HG02588 (cell line): ENCODE measurements at regions not wholly inside any gene's neighbourhood (a gene's known extent, or its start where the extent isn't known, plus 50 kb on each side); places are given as distances from the start of the nearest gene placed in this dataset.
"Not testable (repeated sequence)": the region's sequence is repeated elsewhere in the genome, so short reads cannot be mapped to it uniquely, and the experiment has no call there.

Experiments
- ATAC-seq: cut with Tn5 transposase; IDR thresholded peaks from one replicate; pipeline ENCODE4 v1.9.1; 2021; ENCODE audit warnings: mild to moderate bottlenecking, moderate library complexity; ENCODE audit not compliant: unreplicated experiment

DNA sequence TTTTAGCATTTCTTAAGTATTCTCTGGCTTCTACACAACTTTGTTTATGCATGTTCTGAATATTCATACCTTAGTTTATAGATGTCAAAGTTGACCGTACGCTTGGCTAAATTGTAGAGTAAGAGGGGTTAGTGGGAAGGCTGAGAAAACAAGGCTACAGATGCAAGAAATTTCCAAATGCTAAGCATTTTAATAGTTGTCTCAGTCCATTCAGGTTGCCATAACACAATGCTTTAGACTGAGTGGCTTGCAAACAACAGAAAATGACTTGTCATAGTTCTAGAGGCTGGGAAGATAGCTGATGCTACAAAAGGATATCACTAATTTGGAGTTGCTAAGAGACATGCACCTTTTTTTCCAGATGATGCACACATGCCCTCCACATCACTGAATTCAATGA is 53.0 kb upstream of the C1QTNF3 start:
- ATAC-seq = not testable (repeated sequence)

DNA sequence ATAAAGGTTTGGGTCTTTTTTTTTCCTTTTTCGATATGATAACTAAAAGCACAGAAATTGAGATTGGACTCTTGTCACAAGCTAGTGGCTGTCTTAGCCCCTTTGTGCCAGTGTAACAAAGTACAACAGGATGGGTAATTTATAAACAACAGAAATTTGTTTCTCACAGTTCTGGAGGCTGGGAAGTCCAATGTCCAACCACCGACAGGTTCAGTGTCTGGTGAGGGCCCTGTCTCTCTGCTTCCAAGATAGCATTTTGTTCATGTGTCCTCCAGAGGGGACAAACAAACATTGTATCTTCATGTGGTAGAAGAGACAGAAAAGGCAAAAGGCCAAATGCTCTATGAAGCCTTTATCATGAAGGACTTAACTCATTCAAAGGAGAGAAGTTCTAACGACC is 56.9 kb upstream of the C1QTNF3 start:
- not testable (repeated sequence) for ATAC-seq

DNA sequence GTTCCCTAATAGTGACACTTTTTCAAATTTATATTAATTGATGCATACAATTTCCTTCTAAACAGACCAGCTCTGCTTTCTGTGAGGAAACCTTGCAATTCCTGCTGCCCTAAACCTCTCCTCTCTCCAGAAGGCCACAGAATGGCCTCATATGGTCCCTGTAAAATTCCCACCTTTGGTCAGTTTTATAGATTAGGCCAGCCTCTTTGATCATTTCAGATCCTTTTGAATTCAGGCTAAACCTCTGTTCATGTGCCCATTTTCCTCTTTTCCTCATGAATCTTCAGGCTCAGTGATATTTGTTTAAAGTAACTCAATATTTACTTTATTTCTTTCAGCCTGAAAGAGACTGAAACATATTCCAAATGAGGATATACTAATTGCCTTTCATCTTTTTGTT is 58.6 kb upstream of the C1QTNF3 start:
- ATAC-seq = not testable (repeated sequence)

DNA sequence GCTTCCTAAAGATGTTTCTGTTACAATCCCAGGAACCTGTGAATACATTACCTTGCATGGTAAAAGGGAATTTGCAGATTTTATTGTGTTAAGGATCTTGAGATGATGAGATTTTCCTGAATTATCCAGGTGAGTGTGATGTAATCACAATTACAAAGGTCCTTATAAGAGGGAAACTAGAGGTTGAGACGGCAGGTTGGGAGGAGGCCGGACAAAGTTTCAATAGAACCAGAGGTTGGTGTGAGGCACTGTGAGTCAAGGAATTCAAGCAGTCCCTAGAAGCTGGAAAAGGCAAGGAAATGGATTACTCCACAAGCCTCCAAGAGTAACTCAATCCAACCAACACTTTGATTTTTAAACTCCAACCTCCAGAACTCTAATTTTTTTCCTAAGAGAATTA is 65.9 kb upstream of the C1QTNF3 start:
- ATAC-seq = not testable (repeated sequence)

DNA sequence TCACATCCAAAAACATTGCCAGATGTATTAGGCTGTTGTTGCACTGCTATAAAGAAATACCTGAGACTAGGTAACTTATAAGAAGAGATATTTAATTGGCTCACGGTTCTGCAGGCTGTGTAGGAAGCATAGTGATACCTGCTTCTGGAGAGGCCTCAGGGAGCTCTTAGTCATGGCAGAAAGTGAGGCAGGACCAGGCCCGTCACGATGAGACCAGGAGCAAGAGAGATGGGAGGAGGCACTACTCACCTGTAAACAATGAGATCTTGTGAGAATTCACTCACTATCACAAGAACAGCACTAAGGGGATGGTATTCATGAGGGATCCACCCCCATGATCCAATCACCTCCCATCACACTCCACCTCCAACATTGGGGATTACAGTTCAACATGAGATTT is 81.3 kb upstream of the C1QTNF3 start:
- not testable (repeated sequence) for ATAC-seq

DNA sequence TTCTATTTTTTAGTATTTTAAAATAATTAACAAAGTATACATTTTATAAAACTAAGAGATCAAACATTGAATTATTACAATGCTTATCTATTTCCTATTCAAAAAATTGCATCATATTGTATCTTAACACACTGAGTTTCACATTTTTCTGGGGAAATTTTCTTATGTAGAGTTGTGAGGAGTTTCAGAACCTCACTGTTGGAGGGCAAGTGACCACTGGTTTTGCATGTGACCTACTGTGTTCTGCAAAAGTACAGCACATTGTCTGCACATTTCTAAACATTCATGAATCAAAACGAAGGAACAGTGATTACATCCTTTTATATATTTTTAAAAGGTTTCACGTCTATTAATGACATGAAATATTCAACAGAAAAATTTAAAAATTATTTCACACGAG is 82.3 kb upstream of the C1QTNF3 start:
- ATAC-seq = peak; percentile 95

DNA sequence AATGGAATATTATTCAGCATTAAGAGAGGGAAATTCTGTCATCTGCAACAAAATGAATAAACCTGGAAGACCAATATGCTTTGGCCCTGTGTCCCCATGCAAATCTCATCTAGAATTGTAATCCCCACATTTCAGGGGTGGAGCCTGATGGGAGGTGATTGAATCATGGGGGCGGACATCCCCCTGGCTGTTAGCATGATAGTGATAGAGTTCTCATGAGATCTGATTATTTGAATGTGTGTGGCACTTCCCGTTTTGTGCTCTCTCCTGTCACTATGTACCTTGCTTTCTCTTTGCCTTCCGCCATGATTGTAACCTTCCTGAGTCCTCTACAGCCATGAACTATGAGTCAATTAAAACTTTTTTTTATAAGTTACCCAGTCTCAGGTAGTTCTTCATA is 83.7 kb upstream of the C1QTNF3 start:
- ATAC-seq = not testable (repeated sequence)

DNA sequence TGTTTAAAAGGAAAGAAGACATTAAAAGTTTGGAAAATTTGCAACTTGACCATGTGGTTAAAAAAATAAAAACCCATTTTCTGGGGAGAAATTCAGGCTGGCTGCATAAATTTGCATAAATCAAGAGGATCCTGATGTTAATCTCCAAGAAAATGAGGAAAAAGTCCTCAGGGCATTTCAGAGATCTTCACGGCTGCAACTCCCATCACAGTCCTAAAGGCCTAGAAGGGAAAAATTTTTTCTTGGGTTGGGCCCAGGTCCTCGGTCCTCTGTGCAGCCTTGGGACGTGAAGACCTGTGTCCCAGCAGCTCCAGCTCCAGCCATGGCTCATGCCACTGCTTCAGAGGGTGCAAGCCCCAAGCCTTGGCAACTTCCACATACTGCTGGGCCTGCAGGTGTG is 84.8 kb upstream of the C1QTNF3 start:
- not testable (repeated sequence) for ATAC-seq

DNA sequence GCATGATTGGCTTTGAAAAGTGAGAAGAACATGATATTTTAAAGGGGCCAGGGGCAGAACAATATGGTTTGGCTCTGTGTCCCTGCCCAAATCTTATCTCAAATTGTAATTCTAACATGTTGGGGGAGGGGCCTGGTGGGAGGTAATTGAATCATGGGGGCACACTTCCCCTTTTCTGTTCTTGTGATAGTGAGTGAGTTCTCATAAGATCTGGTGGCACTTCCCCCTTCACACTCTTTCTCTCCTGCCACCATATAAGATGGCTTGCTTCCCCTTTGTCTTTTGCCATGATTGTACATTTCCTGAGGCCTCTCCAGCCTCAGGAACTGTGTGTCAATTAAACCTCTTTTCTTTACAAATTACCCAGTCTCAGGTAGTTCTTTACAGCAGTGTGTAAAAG is 85.9 kb upstream of the C1QTNF3 start:
- ATAC-seq = not testable (repeated sequence)

DNA sequence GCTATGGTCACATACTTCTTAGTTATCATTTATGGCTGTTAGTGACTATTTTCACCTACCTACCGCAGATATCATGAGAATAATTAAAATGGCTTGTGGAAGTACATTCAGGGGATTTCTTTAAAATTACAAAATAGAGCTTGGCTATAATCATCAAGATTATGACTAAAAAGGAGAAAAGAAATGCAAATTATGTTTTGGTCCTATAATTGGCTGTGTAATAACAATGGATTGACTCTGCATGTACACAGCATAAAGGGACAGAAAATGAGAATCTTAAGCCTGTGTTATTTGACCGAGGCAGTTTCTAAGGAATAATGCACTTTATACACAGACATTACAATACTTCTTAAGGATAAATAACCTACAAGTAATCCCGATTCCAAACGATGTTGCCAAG is 112.0 kb upstream of the C1QTNF3 start:
- not testable (repeated sequence) for ATAC-seq

DNA sequence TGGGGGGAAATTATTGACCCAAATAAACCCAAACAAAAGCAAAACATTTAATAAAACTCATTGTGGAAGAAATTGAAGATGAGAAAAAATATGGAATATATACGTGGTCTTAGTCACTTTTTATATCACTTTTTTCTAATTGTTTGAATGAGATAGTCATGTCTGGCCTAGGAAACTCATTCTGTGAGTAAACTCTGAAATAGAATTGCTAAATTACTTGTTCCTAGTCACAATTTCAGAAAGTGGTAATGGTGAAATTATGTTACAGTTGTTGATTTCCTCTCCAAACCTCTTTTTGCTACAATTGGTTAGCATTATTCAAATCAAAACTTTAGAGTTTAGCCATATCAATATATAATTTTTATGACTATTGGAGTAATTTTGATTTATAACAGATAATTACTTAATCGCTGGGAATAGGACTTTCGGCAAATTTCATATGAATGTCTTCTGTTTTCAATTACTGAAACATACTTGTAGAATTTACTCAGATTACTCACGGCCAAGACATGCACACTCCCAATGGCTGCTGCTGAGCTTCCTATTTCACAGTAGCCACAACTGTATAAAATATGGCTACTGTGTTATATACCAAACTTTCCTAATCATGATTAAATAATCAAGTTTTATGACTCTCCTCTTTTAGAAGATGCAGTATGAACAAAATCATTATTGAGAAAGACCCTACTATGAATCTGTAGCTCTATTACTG is 113.8 kb upstream of the C1QTNF3 start:
- ATAC-seq = not testable (repeated sequence)

DNA sequence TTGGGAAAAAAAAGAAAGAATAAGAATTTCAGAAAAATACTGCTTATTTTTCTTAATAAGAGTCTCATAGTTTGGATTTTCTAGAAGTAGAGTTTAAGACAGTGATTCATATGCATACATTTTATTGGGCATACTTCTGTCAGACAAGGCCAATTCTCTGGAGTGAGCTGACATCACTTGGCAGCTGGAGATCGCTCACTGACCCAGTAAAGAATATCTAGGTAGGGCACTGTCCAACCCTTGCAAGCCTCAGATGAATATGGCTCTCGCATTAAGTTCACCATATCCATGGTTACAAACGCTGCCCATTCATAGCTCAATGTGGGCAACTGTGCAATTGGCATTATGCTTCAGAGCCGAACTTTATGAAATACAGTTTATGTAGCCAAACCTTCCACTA is 117.9 kb upstream of the C1QTNF3 start:
- ATAC-seq = not testable (repeated sequence)

DNA sequence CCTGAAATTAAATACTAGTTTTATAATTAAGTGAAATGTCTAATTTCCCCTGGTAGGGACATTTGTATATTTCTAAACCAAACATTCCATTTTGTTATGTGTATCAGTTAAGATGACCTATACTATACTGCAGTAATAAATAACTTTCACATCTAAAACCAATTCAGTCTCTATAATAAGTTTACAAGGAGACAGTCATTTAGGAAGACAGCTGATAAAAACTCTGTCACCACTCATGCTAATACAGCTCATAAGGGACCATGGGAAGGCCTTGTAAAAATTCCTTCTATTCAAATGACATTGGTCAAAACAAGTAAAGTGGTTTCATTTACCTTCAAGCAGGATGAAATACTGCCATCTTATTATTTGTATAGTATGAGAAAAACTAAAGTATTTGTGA is 128.4 kb upstream of the C1QTNF3 start:
- ATAC-seq = not testable (repeated sequence)

DNA sequence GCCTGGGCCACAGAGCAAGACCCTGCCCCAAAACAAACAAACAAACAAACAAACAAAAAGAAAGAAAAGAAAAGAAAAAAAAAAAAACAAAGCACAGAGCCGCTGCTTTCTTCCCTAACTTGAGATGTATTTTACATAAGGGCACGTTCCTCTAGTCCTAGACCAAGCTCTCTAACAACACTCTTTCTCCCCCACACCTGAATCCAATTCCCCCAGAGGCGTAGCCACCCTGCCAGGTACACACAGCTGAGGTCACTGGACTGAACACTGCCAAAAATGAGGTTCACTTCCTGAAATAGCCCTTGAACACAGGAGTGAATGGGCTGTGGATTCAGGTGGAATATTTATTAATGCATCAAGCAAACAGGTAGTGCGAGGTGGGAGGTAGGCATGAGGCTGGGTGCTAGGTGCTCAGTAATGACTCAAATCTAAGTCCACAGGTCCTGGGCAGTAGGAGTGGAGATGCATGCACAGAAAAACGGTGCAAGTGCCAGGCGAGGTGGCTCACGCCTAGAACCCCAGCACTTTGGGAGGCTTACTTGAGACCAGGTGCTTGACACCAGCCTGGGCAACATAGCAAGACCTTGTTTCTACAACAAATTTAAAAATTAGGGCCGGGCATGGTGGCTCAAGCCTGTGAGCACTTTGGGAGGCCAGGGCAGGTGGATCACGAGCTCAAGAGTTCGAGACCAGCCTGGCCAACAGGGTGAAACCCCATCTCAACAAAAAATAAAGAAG is 136.6 kb upstream of the C1QTNF3 start:
- ATAC-seq = not testable (repeated sequence)

DNA sequence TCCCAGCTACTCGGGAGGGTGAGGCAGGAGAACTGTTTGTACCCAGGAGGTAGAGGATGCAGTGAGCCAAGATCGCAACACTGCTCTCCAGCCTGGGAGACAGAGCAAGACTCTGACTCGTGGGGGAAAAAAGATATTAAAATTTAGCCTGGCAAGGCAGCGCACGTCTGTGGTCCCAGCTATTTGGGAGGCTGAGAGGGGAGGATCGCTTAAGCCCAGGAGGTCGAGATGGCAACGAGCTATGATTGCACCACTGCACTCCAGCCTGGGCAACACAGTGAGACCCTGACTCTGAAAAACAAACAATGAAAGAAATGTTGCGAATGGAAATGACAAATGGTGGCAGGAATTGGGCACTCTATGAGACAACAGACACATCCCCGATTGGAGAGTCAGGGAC is 137.2 kb upstream of the C1QTNF3 start:
- not testable (repeated sequence) for ATAC-seq

DNA sequence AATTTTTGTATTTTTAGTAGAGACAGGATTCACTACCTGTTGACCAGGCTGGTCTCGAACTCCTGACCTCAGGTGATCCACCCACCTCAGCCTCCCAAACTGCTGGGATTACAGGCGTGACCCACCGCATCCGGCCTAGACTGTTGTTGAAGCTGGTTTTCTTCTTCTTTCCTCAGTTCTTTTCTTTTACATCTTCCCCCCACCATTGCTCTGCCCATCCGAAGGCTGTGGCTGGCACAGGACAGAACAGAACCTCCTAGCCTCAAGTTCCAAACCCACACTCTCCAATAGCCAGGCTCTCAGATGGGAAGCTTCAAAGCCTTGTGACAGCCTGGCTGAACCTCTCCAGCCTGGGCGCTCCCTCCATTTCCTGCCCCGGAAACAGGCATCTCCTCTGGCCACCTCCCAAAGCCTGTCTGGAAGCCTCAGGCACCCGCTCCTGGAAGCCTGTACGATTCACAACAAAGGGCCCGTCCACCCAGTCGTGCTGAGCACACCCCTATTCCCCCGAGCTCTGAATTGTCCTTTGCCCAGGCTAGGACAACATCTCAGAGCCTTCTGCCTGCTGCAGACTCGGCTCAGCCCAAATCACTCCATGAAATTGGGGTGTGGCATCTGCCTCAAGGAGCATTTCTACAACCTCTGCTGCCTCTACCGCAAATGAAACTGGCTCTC is 138.1 kb upstream of the C1QTNF3 start:
- not testable (repeated sequence) for ATAC-seq

DNA sequence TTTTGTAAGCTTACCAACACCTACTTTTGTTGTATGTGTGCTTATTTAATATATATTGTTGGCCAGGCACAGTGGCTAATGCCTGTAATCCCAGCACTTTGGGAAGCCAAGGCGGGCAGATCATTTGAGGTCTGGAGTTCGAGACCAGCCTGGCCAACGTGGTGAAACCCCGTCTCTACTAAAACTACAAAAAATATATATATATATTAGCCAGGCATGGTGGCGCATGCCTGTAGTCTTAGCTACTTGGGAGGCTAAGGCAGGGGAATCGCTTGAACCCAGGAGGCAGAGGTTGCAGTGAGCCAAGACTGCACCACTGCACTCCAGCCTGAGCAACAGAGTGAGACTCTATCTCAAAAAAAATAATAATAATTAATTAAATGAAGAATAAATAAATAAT is 142.0 kb upstream of the C1QTNF3 start:
- not testable (repeated sequence) for ATAC-seq

DNA sequence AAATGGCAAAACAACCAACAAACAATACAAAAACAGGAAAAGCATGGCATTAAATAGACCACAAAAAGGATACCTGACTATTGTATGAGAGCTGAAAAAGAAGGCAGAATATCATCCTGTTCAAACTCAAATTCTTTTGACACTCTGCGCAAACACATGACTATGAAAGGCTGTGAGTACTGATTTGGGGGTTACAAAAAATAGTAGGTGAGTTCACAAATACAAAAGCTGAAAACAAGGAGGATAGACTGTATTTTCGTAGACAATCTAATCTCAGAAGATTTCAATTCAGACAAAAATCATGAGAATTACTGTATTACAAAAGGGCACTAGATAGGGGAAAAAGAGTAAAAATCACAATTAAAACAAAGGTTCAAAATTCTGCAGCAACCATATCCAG is 142.6 kb upstream of the C1QTNF3 start:
- not testable (repeated sequence) for ATAC-seq

DNA sequence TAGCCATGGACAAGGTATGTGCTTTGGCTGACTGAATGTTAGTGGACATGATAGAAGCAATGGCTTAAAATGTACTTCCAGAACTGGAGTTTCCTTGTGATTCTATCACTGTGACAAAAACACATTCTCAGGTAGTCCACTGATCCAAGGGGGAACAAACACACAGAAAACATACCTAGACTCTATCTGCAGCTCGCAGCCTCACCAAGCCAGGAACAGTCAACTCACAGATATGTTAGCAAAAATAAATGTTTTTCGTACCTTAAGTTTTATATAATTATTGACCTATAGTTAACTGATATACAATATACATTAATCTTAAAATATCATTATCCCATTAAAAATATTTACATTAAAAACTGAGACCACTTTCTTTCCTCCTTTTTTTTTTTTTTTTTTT is 143.1 kb upstream of the C1QTNF3 start:
- not testable (repeated sequence) for ATAC-seq

DNA sequence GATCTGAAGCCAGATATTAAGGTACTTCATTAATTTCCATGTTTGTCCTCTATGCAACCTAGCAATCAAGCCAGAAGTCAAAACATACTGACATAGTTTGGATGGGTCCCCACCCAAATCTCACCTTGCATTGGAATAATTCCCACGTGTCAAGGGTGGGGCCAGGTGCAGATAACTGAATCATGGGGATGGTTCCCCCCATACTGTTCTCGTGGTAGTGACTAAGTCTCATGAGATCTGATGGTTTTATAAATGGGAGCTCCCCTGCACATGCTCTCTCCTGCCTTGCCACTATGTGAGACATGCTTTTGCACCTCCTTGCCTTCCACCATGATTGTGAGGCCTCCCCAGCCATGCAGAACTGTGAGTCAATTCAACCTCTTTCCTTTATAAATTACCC is 143.9 kb upstream of the C1QTNF3 start:
- ATAC-seq = not testable (repeated sequence)

DNA sequence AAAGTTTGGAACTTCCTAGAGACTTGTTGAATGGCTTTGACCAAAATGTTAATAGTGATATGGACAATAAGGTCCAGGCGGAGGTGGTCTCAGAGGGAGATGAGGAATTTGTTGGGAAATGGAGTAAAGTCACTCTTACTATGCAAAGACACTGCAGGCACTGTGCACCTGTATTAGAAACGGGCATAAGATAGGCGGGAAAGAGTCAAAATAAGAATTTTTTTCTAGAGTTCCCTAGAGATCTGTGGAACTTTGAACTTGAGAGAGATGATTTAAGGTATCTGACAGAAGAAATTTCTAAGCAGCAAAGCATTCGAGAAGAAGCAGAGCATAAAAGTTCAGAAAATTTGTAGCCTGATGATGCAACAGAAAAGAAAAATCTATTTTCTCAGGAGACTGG is 144.4 kb upstream of the C1QTNF3 start:
- ATAC-seq = not testable (repeated sequence)
